ENCODE measurements at regions not wholly inside any gene's neighbourhood (a gene's known extent, or its start where the extent isn't known, plus 50 kb on each side); places are given as distances from the start of the nearest gene placed in this dataset.

DNA sequence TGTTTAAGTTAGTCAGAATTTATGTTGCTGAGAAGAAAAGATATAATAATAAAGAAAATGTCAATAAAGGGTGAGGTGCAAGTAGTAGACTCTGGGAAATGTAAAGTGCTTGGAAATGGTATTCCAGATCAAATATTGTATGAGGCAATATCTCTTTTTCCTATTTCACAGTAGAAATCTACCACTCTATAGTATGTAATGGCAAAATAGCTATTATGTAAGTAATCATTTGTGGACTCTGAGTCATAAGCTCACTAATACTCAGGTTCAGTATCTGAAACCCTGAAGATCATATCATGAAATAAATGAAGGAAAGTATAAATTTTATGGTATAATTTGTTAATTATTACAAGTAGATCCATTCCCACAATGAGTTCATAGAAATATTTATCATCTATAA is 322.1 kb downstream of the PYDC2 start:
- H3K27ac ChIP-seq = no peak overlapping the region
- TF ChIP-seq POLR2AphosphoS5 (IDR thresholded peaks at IDR 0.05; ENCODE audit: insufficient read depth in 1 of 2, low read depth in 1 of 2) (no peak), POLR2A (IDR thresholded peaks at IDR 0.05) (no peak)
- TF ChIP-seq, protein P1, sequence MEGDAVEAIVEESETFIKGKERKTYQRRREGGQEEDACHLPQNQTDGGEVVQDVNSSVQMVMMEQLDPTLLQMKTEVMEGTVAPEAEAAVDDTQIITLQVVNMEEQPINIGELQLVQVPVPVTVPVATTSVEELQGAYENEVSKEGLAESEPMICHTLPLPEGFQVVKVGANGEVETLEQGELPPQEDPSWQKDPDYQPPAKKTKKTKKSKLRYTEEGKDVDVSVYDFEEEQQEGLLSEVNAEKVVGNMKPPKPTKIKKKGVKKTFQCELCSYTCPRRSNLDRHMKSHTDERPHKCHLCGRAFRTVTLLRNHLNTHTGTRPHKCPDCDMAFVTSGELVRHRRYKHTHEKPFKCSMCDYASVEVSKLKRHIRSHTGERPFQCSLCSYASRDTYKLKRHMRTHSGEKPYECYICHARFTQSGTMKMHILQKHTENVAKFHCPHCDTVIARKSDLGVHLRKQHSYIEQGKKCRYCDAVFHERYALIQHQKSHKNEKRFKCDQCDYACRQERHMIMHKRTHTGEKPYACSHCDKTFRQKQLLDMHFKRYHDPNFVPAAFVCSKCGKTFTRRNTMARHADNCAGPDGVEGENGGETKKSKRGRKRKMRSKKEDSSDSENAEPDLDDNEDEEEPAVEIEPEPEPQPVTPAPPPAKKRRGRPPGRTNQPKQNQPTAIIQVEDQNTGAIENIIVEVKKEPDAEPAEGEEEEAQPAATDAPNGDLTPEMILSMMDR (IDR thresholded peaks at IDR 0.05) = no peak
- H3K27me3 ChIP-seq = no peaks in the 10 kb centered on the region
- no peaks in the 10 kb centered on the region for H3K36me3 ChIP-seq
- H3K4me3 ChIP-seq = no peak overlapping the region
- intact Hi-C loops (cut with DNase I) = no loop called here
- DNase-seq (ENCODE audit: extremely low spot score in 2 of 2) = no peak
- H3K4me1 ChIP-seq = no peaks in the 10 kb centered on the region
- H3K9me3 ChIP-seq = no peaks in the 10 kb centered on the region

DNA sequence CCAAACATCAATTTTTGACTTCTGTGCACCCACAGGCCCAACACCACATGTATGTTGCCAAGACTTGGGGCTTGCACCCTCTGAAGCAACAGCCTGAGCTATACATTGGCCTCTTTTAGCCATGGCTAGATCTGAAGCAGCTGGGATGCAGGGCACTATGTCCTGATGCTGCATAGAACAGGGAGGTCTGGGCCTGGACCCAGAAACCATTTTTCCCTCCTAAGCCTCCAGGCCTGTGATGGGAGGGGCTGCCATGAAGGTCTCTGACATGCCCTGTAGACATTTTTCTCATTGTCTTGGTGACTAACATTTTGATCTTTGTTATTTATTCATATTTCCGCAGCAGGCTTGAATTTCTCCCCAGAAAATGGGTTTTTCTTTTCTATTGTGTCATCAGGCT is 330.0 kb downstream of the PYDC2 start:
- no peaks in the 10 kb centered on the region for H3K4me1 ChIP-seq
- H3K9me3 ChIP-seq = no peaks in the 10 kb centered on the region
- no peak overlapping the region for H3K4me3 ChIP-seq
- no peak for TF ChIP-seq POLR2A (IDR thresholded peaks at IDR 0.05)
- TF ChIP-seq, protein P1 (IDR thresholded peaks at IDR 0.05) = no peak
- no peak for TF ChIP-seq POLR2AphosphoS5 (IDR thresholded peaks at IDR 0.05; ENCODE audit: insufficient read depth in 1 of 2, low read depth in 1 of 2)
- intact Hi-C loops (cut with DNase I) = no loop called here
- no peaks in the 10 kb centered on the region for H3K27me3 ChIP-seq
- no peak for DNase-seq (ENCODE audit: extremely low spot score in 2 of 2)
- H3K27ac ChIP-seq = no peak overlapping the region
- H3K36me3 ChIP-seq = no peaks in the 10 kb centered on the region

DNA sequence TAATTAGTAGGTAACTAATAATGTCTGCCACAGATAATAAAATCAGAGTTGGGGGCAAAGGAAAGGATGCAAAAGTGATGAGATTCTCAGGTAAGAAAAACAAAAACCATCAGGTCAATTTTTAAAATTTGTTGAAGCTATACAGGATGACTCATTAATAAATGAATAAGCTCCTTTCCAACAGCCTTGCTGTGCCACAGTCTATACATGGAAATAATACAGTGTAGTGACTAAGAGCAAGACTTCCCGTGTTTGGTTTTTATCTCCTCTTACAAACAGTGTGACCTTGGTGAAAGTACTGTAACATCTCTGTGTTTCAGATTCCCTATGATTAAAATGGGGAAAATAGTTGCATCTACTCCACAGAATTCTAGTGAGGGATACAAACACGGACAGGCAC is 331.6 kb downstream of the PYDC2 start:
- Histone ChIP-seq H3K4me1 (no peaks in the 10 kb centered on the region), H3K27ac (no peak overlapping the region), H3K27me3 (no peaks in the 10 kb centered on the region), H3K9me3 (no peaks in the 10 kb centered on the region), H3K4me3 (no peak overlapping the region), H3K36me3 (no peaks in the 10 kb centered on the region)
- intact Hi-C loops (cut with DNase I) = no loop called here
- DNase-seq (ENCODE audit: extremely low spot score in 2 of 2) = no peak
- no peak for TF ChIP-seq POLR2AphosphoS5 (IDR thresholded peaks at IDR 0.05; ENCODE audit: insufficient read depth in 1 of 2, low read depth in 1 of 2)
- TF ChIP-seq, protein P1 (IDR thresholded peaks at IDR 0.05) = no peak
- no peak for TF ChIP-seq POLR2A (IDR thresholded peaks at IDR 0.05)

DNA sequence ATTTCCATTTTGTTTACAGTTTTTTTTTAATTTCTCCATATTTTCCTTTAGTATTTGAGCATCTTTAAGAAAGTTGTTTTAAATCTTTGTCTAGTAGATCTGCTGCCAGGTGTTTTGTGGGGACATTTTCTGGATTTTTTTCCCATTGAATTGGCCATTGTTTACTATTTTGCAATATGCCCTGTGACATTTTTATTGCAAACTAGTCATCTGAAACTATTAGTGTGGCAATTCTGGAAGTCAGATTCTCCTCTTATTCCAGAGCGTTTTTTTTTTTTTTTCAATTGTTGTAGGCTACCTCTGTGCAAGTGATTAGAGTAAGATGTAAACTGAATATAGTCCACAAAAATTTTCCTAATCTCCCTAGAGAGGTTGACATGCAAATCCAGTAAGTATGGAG is 334.2 kb downstream of the PYDC2 start:
- Histone ChIP-seq H3K27me3 (no peaks in the 10 kb centered on the region), H3K4me1 (no peaks in the 10 kb centered on the region), H3K4me3 (no peak overlapping the region), H3K9me3 (no peaks in the 10 kb centered on the region), H3K27ac (no peak overlapping the region), H3K36me3 (no peaks in the 10 kb centered on the region)
- intact Hi-C loops (cut with DNase I) = no loop called here
- TF ChIP-seq, protein P1 (IDR thresholded peaks at IDR 0.05) = no peak
- TF ChIP-seq POLR2A (IDR thresholded peaks at IDR 0.05) (no peak), POLR2AphosphoS5 (IDR thresholded peaks at IDR 0.05; ENCODE audit: insufficient read depth in 1 of 2, low read depth in 1 of 2) (no peak)
- no peak for DNase-seq (ENCODE audit: extremely low spot score in 2 of 2)

DNA sequence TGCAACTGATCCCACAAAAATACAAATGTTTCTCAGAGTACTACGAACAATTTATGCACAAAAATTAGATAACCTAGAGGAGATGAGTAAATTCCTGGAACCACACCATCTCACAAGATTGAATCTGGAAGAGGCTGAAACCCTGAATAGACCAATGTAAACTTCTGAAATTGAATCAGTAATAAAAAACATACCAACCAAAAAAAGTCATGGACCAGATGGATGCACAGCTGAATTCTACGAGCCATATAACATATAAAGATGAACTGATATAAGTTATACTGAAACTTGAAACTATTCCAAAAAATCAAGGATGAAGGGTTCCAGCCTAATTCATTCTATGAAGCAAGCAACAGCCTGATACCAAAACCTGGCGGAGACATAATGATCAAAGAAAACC is 336.3 kb downstream of the PYDC2 start:
- intact Hi-C loops (cut with DNase I) = no loop called here
- Histone ChIP-seq H3K9me3 (no peaks in the 10 kb centered on the region), H3K4me1 (no peaks in the 10 kb centered on the region), H3K36me3 (no peaks in the 10 kb centered on the region), H3K4me3 (no peak overlapping the region), H3K27me3 (no peaks in the 10 kb centered on the region), H3K27ac (no peak overlapping the region)
- TF ChIP-seq POLR2AphosphoS5 (IDR thresholded peaks at IDR 0.05; ENCODE audit: insufficient read depth in 1 of 2, low read depth in 1 of 2) (no peak), POLR2A (IDR thresholded peaks at IDR 0.05) (no peak)
- TF ChIP-seq, protein P1 (IDR thresholded peaks at IDR 0.05) = no peak
- no peak for DNase-seq (ENCODE audit: extremely low spot score in 2 of 2)

Data from vagina (tissue), 2 donors.